SK-N-SH (cell line): ENCODE measurements at regions not wholly inside any gene's neighbourhood (a gene's known extent, or its start where the extent isn't known, plus 50 kb on each side); places are given as distances from the start of the nearest gene placed in this dataset.

Experiments used
- CTCF ChIA-PET: fragments of 300-600, 350-600 bp; formaldehyde crosslinking; extraction: SDS; loops from one replicate; lab custom pipeline; 2021; lab: Yijun Ruan, JAX
- POLR2A ChIA-PET: fragments of 350-600 bp; sonication (Branson Sonifier 250); formaldehyde crosslinking; extraction: SDS; loops from one replicate; lab custom pipeline; 2020; ENCODE audit warnings: antibody characterized with exemption, inconsistent platforms; lab: Yijun Ruan, JAX
- DNase-seq: peaks from one replicate; pipeline ENCODE4 v3.0.0; 2012
- H2AFZ ChIP-seq: fragments of 200-600 bp; sonication (generic); 2 replicates; pipeline ENCODE4 v1.8.1; 2016; ENCODE audit warnings: antibody characterized with exemption, mild to moderate bottlenecking, low read depth
- H3F3A ChIP-seq: fragments of 200-600 bp; sonication (generic); replicated peaks from 2 replicates; pipeline ENCODE3; 2016; ENCODE audit warnings: antibody characterized with exemption, mild to moderate bottlenecking; ENCODE audit not compliant: insufficient read depth
- H3K27ac ChIP-seq, 2 experiments: fragments of 200-500 bp in 1 of 2; fragments of 200-600 bp in 1 of 2; sonication (Bioruptor generic) in 1 of 2; sonication (generic), shearing (Covaris generic) in 1 of 2; 2 replicates each; pipeline versions ENCODE4 v1.5.1 to v1.6.1; 2014 to 2016; ENCODE audit warnings: low read depth in 2 of 2, inconsistent platforms in 1 of 2, low read length in 1 of 2, mild to moderate bottlenecking in 1 of 2, mixed read lengths in 1 of 2
- H3K27me3 ChIP-seq: fragments of 200-600 bp; sonication (generic), shearing (Covaris generic); 2 replicates; pipeline ENCODE4 v1.6.1; 2016; ENCODE audit warnings: mixed run types; ENCODE audit not compliant: insufficient read depth
- H3K36me3 ChIP-seq, 2 experiments: fragments of 200-500 bp in 1 of 2; fragments of 200-600 bp in 1 of 2; sonication (Bioruptor generic) in 1 of 2; sonication (generic) in 1 of 2; replicated peaks in 1 of 2; 2 replicates each; pipeline versions ENCODE3 to v1.5.1; 2014 to 2016; ENCODE audit warnings: low read length in 1 of 2, mild to moderate bottlenecking in 1 of 2; ENCODE audit not compliant: insufficient read depth in 2 of 2, control insufficient read depth in 1 of 2
- H3K4me1 ChIP-seq, 2 experiments: fragments of 200-500 bp in 1 of 2; fragments of 200-600 bp in 1 of 2; sonication (Bioruptor generic) in 1 of 2; sonication (generic), shearing (Covaris generic) in 1 of 2; 2 replicates each; pipeline versions ENCODE4 v1.5.1 to v1.6.1; 2014 to 2016; ENCODE audit warnings: low read depth in 1 of 2, low read length in 1 of 2, mixed run types in 1 of 2; ENCODE audit not compliant: insufficient read depth in 2 of 2, control insufficient read depth in 1 of 2
- H3K4me2 ChIP-seq: fragments of 200-600 bp; sonication (generic), shearing (Covaris generic); 2 replicates; pipeline ENCODE4 v1.6.1; 2017; ENCODE audit warnings: mixed run types
- H3K4me3 ChIP-seq, 2 experiments: fragments of 200-500 bp in 1 of 2; fragments of 200-600 bp in 1 of 2; sonication (Bioruptor generic) in 1 of 2; sonication (generic), shearing (Covaris generic) in 1 of 2; 2 replicates each; pipeline versions ENCODE4 v1.5.1 to v1.8.1; 2014 to 2016; ENCODE audit warnings: low read depth in 2 of 2, inconsistent platforms in 1 of 2, low read length in 1 of 2, mild to moderate bottlenecking in 1 of 2, mixed read lengths in 1 of 2, moderate library complexity in 1 of 2
- H3K79me2 ChIP-seq: fragments of 200-600 bp; sonication (generic); 2 replicates; pipeline ENCODE4 v1.8.1; 2017; ENCODE audit warnings: mild to moderate bottlenecking; ENCODE audit not compliant: insufficient read depth
- H3K9ac ChIP-seq: fragments of 200-600 bp; sonication (generic); 2 replicates; pipeline ENCODE4 v1.6.1; 2017; ENCODE audit warnings: mixed run types
- H3K9me2 ChIP-seq: fragments of 200-600 bp; sonication (generic); 2 replicates; pipeline ENCODE4 v1.6.1; 2017; ENCODE audit warnings: mixed run types
- H3K9me3 ChIP-seq: fragments of 200-600 bp; sonication (generic); 2 replicates; pipeline ENCODE4 v1.6.1; 2017; ENCODE audit warnings: mixed run types, mild to moderate bottlenecking, moderate library complexity
- H4K20me1 ChIP-seq: fragments of 200-600 bp; sonication (generic); 2 replicates; pipeline ENCODE4 v1.6.1; 2017; ENCODE audit warnings: mild to moderate bottlenecking, mixed run types; ENCODE audit not compliant: insufficient read depth
- CTCF ChIP-seq: fragments of 200-600 bp; sonication (generic); IDR thresholded peaks from 2 replicates; pipeline ENCODE4 v1.6.1; 2017; ENCODE audit warnings: antibody characterized with exemption, mild to moderate bottlenecking, moderate library complexity
- ELF1 ChIP-seq: IDR thresholded peaks from 2 replicates; pipeline ENCODE4 v1.4.0; 2012
- FOXJ3 ChIP-seq: sonication (generic); formaldehyde crosslinking; IDR thresholded peaks from 2 replicates; pipeline ENCODE4 v1.5.1; 2020; ENCODE audit warnings: mild to moderate bottlenecking, missing genetic modification reagents
- FOXM1 ChIP-seq: IDR thresholded peaks from 2 replicates; pipeline ENCODE4 v1.4.0; 2012; ENCODE audit warnings: low read depth, mild to moderate bottlenecking
- GABPA ChIP-seq: IDR thresholded peaks from 2 replicates; pipeline ENCODE4 v1.4.0; 2012; ENCODE audit warnings: low read depth, mild to moderate bottlenecking
- IRF3 ChIP-seq: fragments of 150-350 bp; IDR thresholded peaks from 2 replicates; pipeline ENCODE4 v1.6.1; 2016; ENCODE audit warnings: mild to moderate bottlenecking, low read depth, low read length
- MEF2A ChIP-seq: IDR thresholded peaks from 2 replicates; pipeline ENCODE4 v1.4.0; 2012; ENCODE audit warnings: low read depth, borderline replicate concordance
- NRF1 ChIP-seq: IDR thresholded peaks from 2 replicates; pipeline ENCODE4 v1.6.1; 2012; ENCODE audit warnings: low read depth, mild to moderate bottlenecking, low read length
- POLR2AphosphoS5 ChIP-seq: IDR thresholded peaks from 2 replicates; pipeline ENCODE4 v1.6.1; 2012; ENCODE audit warnings: low read depth, low read length
- RAD21 ChIP-seq: IDR thresholded peaks from 2 replicates; pipeline ENCODE4 v1.6.1; 2012; ENCODE audit warnings: mild to moderate bottlenecking, low read length
- RCOR1 ChIP-seq: fragments of 150-350 bp; IDR thresholded peaks from 2 replicates; pipeline ENCODE4 v1.6.1; 2017; ENCODE audit warnings: antibody characterized with exemption, low read length
- RXRA ChIP-seq: IDR thresholded peaks from 2 replicates; pipeline ENCODE4 v1.4.0; 2012; ENCODE audit warnings: low read depth, mild to moderate bottlenecking, borderline replicate concordance
- SIN3A ChIP-seq: IDR thresholded peaks from 2 replicates; pipeline ENCODE4 v1.6.1; 2012; ENCODE audit warnings: low read depth, mild to moderate bottlenecking, low read length, moderate library complexity, borderline replicate concordance
- SMC3 ChIP-seq: IDR thresholded peaks from 2 replicates; pipeline ENCODE4 v1.6.1; 2012; ENCODE audit warnings: low read depth, low read length, improper control_type of control experiment
- TAF1 ChIP-seq: IDR thresholded peaks from 2 replicates; pipeline ENCODE4 v1.6.1; 2012; ENCODE audit warnings: low read depth, mild to moderate bottlenecking, low read length, moderate library complexity, borderline replicate concordance
- TEAD4 ChIP-seq: IDR thresholded peaks from 2 replicates; pipeline ENCODE4 v1.4.0; 2012; ENCODE audit warnings: mild to moderate bottlenecking, borderline replicate concordance; ENCODE audit not compliant: insufficient read depth
- USF1 ChIP-seq: IDR thresholded peaks from 2 replicates; pipeline ENCODE4 v1.4.0; 2012; ENCODE audit warnings: low read depth, borderline replicate concordance
- ZBTB33 ChIP-seq: IDR thresholded peaks from 2 replicates; pipeline ENCODE4 v1.4.0; 2012; ENCODE audit warnings: low read depth, borderline replicate concordance
- WGBS: methylation state at CpG from one replicate; pipeline ENCODE4 v1.1.6; 2017; ENCODE audit warnings: low lambda C conversion rate; 5-methylcytosine and 5-hydroxymethylcytosine counted together

- Histone ChIP-seq H3K4me2 (no peak overlapping the region), H3K9me2 (no peaks in the 10 kb centered on the region), H3K36me3 (no peaks in the 10 kb centered on the region), H3K4me1 (no peaks in the 10 kb centered on the region), H3F3A (no peaks in the 10 kb centered on the region), H2AFZ (no peak overlapping the region), H3K27ac (no peak overlapping the region), H3K9ac (no peak overlapping the region), H4K20me1 (no peaks in the 10 kb centered on the region), H3K79me2 (no peaks in the 10 kb centered on the region), H3K4me3 (no peak overlapping the region), H3K9me3 (no peaks in the 10 kb centered on the region), H3K27me3 (no peaks in the 10 kb centered on the region)
- ChIA-PET POLR2A (no interaction called here), CTCF (no interaction called here)
- DNase-seq, result no peak
- TF ChIP-seq CTCF, result no peak
- no peak for TF ChIP-seq FOXM1
- no peak for TF ChIP-seq TEAD4
- no peak for TF ChIP-seq MEF2A
- no peak for TF ChIP-seq FOXJ3
- no peak for TF ChIP-seq SMC3
- no peak for TF ChIP-seq SIN3A
- no peak for TF ChIP-seq RAD21
- no peak for TF ChIP-seq RXRA
- TF ChIP-seq IRF3, result no peak
- no peak for TF ChIP-seq RCOR1
- no peak for TF ChIP-seq ZBTB33
Observed at GRCh38 chr4:99715286-99715685, 57.7 kb upstream of the C4orf54 start.

- H3K4me3 ChIP-seq, result no peak overlapping the region
- no peaks in the 10 kb centered on the region for H3K36me3 ChIP-seq
- WGBS, result 64% methylated on average over 4 of the region's 4 CpGs
- no peaks in the 10 kb centered on the region for H3K4me1 ChIP-seq
- POLR2A ChIA-PET, result no interaction called here
- no peak overlapping the region for H2AFZ ChIP-seq
- no peaks in the 10 kb centered on the region for H3K9me2 ChIP-seq
- no peaks in the 10 kb centered on the region for H3K79me2 ChIP-seq
- no peaks in the 10 kb centered on the region for H3F3A ChIP-seq
- H3K27me3 ChIP-seq, result no peaks in the 10 kb centered on the region
- CTCF ChIA-PET, result interaction anchor here (0.7 kb wide), 1 partner anchor 234 kb away, joined by 3 read pairs; no protein-coding TSS in a partner anchor
- H3K4me2 ChIP-seq, result no peak overlapping the region
- no peak overlapping the region for H3K9ac ChIP-seq
- no peak overlapping the region for H3K27ac ChIP-seq
- TF ChIP-seq USF1 (no peak), CTCF (no peak), NRF1 (no peak), IRF3 (no peak), FOXM1 (no peak), MEF2A (no peak), GABPA (no peak), ELF1 (no peak), FOXJ3 (no peak), POLR2AphosphoS5 (no peak), SIN3A (no peak), TAF1 (no peak)
- no peak for DNase-seq
- no peaks in the 10 kb centered on the region for H3K9me3 ChIP-seq
- H4K20me1 ChIP-seq, result no peaks in the 10 kb centered on the region
Observed at GRCh38 chr4:99714179-99714578, 56.6 kb upstream of the C4orf54 start.
